Aorta (tissue), 5 donors: ENCODE measurements at regions not wholly inside any gene's neighbourhood (a gene's known extent, or its start where the extent isn't known, plus 50 kb on each side); places are given as distances from the start of the nearest gene placed in this dataset.
A peak's percentile ranks its signal among the peaks of the same experiment; 100 is the strongest.

Experiments
- ATAC-seq: fragments of 200-7000 bp; cut with Tn5 transposase; one replicate; pipeline ENCODE4 v1.9.1; 2022; ENCODE audit warnings: moderate library complexity; ENCODE audit not compliant: low FRiP score
- DNase-seq, 2 donors: peaks; one replicate each; pipeline ENCODE4 v3.0.0-alpha.2; 2020
- H3K27ac ChIP-seq, 2 donors: one replicate each; pipeline ENCODE4 v1.5.1; 2013; ENCODE audit warnings: low read length in 2 of 2, mild to moderate bottlenecking in 2 of 2, moderate library complexity in 2 of 2, control low read depth in 1 of 2, inconsistent platforms in 1 of 2, low read depth in 1 of 2
- H3K27me3 ChIP-seq, 2 donors: one replicate each; pipeline ENCODE4 v1.6.1; 2013; ENCODE audit warnings: control low read depth in 1 of 2, low read length in 1 of 2, mild to moderate bottlenecking in 1 of 2, moderate library complexity in 1 of 2; ENCODE audit not compliant: insufficient read depth in 2 of 2, control insufficient read depth in 1 of 2
- H3K36me3 ChIP-seq, 2 donors: one replicate each; pipeline ENCODE4 v1.6.1; 2013; ENCODE audit warnings: control low read depth in 1 of 2, low read length in 1 of 2, mild to moderate bottlenecking in 1 of 2; ENCODE audit not compliant: insufficient read depth in 2 of 2, control insufficient read depth in 1 of 2
- H3K4me1 ChIP-seq, 2 donors: one replicate each; pipeline ENCODE4 v1.6.1; 2013; ENCODE audit warnings: low read length in 2 of 2, control low read depth in 1 of 2, mild to moderate bottlenecking in 1 of 2, moderate library complexity in 1 of 2; ENCODE audit not compliant: insufficient read depth in 2 of 2, control insufficient read depth in 1 of 2
- H3K4me3 ChIP-seq, 2 donors: one replicate each; pipeline ENCODE4 v1.5.1; 2013; ENCODE audit warnings: low read length in 2 of 2, control low read depth in 1 of 2, mild to moderate bottlenecking in 1 of 2
- H3K9me3 ChIP-seq: one replicate; pipeline ENCODE4 v1.6.1; 2013; ENCODE audit warnings: mild to moderate bottlenecking, low read length; ENCODE audit not compliant: control insufficient read depth
- WGBS, 2 donors: extraction: QIAGEN DNeasy Blood & Tissue Kit; methylation state at CpG; one replicate each; pipeline ENCODE4 v1.1.7; 2013; 5-methylcytosine and 5-hydroxymethylcytosine counted together
- intact Hi-C, 2 donors: fragments of 100-400 bp; cut with DNase I; formaldehyde crosslinking; loops; one replicate each; pipeline versions ENCODE4 v1.14.2 to v1.15.0; 2022
- donor health status: healthy with polysubstance abuse.
- donor health status: Bipolar disorder and iron deficiency.
- donor health status: DM: no; HTN: no; CAD: no.
- donor health status: DM: no; HTN: no; CAD: no.
- donor health status: DM: yes; HTN: yes; CAD: no.

DNA sequence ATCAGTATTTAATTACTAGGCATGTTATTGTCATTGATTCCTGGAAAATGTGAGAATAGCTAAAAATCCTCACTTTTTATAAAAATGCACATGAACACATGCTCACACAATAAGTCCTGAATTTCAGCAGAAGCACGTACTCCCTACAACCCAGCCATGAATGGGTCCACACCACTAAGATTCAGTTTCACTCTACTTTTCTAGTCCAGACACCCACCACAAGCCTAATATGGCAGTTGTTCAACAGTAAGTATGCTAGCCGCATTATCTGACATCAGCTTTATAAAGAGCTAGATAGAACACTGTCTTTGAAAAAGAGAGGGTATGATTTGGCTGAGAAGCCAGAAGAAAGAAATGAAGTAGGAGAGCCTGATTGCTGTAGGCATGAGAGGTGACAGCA is 639.3 kb downstream of the BRINP1 start:
- DNase-seq (no peak), ATAC-seq (no peak)
- intact Hi-C loops: no loop called here
- no peaks in the 10 kb centered on the region for H3K36me3 ChIP-seq
- H3K4me1 ChIP-seq: no peaks in the 10 kb centered on the region
- no peaks in the 10 kb centered on the region for H3K9me3 ChIP-seq
- H3K27me3 ChIP-seq: no peaks in the 10 kb centered on the region
- H3K27ac ChIP-seq: no peak overlapping the region
- H3K4me3 ChIP-seq: no peak overlapping the region
- WGBS, 2 donors: 83 to 91% methylated on average over 2 of the region's 2 CpGs

GRCh38 chr9:118732998-118733397 is 636.2 kb downstream of the BRINP1 start:
- 43 to 88% methylated on average over 1 of the region's 1 CpG for WGBS, 2 donors
- no peaks in the 10 kb centered on the region for H3K27me3 ChIP-seq
- no peaks in the 10 kb centered on the region for H3K36me3 ChIP-seq
- ATAC-seq (no peak), DNase-seq (no peak)
- intact Hi-C loops: no loop called here
- peaks cover 7% of the 10 kb centered on the region for H3K9me3 ChIP-seq
- H3K4me3 ChIP-seq: no peak overlapping the region
- no peak overlapping the region for H3K27ac ChIP-seq
- H3K4me1 ChIP-seq: no peaks in the 10 kb centered on the region

GRCh38 chr9:118734696-118735095 is 634.5 kb downstream of the BRINP1 start:
- 58 to 65% methylated on average over 2 of the region's 2 CpGs for WGBS, 2 donors
- Histone ChIP-seq H3K9me3 (peaks cover 7% of the 10 kb centered on the region), H3K27ac (no peak overlapping the region), H3K4me1 (no peaks in the 10 kb centered on the region), H3K27me3 (no peaks in the 10 kb centered on the region), H3K4me3 (no peak overlapping the region), H3K36me3 (no peaks in the 10 kb centered on the region)
- ATAC-seq (no peak), DNase-seq (no peak)
- intact Hi-C loops: no loop called here

- Histone ChIP-seq H3K4me1 (no peaks in the 10 kb centered on the region), H3K27ac (no peak overlapping the region), H3K27me3 (no peaks in the 10 kb centered on the region), H3K4me3 (no peak overlapping the region), H3K9me3 (peaks cover 7% of the 10 kb centered on the region), H3K36me3 (no peaks in the 10 kb centered on the region)
- DNase-seq (no peak), ATAC-seq (no peak)
- intact Hi-C loops: no loop called here
These were observed 632.8 kb downstream of the BRINP1 start for GRCh38 chr9:118736406-118736805.

DNA sequence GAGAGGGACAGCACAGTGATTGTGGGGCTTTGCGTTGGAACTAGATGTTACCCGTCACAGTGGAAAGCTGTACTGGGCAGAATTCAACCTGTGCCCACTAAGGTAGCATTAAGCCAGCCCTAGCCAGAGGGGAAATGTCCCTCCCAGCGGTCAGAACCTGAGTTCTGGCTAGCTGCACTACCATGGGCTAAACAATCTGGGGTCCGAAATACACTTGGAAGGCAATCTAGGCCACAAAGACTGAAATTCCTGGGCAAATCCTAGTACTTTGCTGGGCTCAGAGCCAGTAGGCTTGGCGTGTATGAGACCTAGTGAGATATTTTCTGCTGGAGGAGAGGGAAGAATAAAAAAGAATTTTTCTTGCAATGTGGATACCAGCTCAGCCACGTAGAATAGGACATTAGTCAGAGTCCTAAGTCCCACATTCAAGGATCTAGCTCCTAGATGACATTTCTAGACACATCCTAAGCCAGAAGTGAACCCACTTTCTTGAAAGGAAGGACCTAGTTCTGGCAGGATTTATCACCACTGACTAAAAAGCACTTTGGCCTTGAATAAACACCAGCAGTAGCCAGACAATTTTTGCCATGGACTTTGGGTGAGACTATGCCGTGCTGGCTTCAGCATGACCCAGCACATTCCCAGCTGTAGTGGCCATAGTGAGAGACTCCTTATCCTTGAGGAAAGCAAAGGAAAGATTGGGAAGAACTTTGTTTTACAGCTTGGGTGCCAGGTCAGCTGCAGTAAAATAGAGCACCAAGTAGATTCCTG is 618.0 kb downstream of the BRINP1 start:
- intact Hi-C loops: no loop called here
- DNase-seq (no peak), ATAC-seq (no peak)
- H3K4me3 ChIP-seq: no peak overlapping the region
- H3K27me3 ChIP-seq: no peaks in the 10 kb centered on the region
- H3K4me1 ChIP-seq: no peaks in the 10 kb centered on the region
- H3K36me3 ChIP-seq: no peaks in the 10 kb centered on the region
- 47 to 51% methylated on average over 7 of the region's 7 CpGs for WGBS, 2 donors
- H3K9me3 ChIP-seq: peaks cover 5% of the 10 kb centered on the region
- H3K27ac ChIP-seq: no peak overlapping the region

GRCh38 chr9:118751848-118752223 is 617.4 kb downstream of the BRINP1 start:
- no peaks in the 10 kb centered on the region for H3K36me3 ChIP-seq
- DNase-seq (no peak), ATAC-seq (peak; percentile 52)
- peaks cover 5% of the 10 kb centered on the region for H3K9me3 ChIP-seq
- intact Hi-C loops: no loop called here
- H3K4me1 ChIP-seq: no peaks in the 10 kb centered on the region
- no peak overlapping the region for H3K4me3 ChIP-seq
- WGBS, 2 donors: 44 to 63% methylated on average over 3 of the region's 3 CpGs
- H3K27ac ChIP-seq: no peak overlapping the region
- no peaks in the 10 kb centered on the region for H3K27me3 ChIP-seq

GRCh38 chr9:118761016-118761790 is 608.0 kb downstream of the BRINP1 start:
- Histone ChIP-seq H3K27me3 (no peaks in the 10 kb centered on the region), H3K4me1 (no peaks in the 10 kb centered on the region), H3K4me3 (no peak overlapping the region), H3K27ac (no peak overlapping the region), H3K36me3 (no peaks in the 10 kb centered on the region), H3K9me3 (peaks cover 8% of the 10 kb centered on the region)
- ATAC-seq (no peak), DNase-seq (no peak)
- intact Hi-C loops: no loop called here
- WGBS, 2 donors: 67 to 72% methylated on average over 4 of the region's 4 CpGs

- no peaks in the 10 kb centered on the region for H3K4me1 ChIP-seq
- H3K9me3 ChIP-seq: peaks cover 2% of the 10 kb centered on the region
- no peak for DNase-seq
- no peak overlapping the region for H3K27ac ChIP-seq
- H3K27me3 ChIP-seq: no peaks in the 10 kb centered on the region
- intact Hi-C loops: no loop called here
- no peak for ATAC-seq
- 78 to 82% methylated on average over 5 of the region's 5 CpGs for WGBS, 2 donors
- no peak overlapping the region for H3K4me3 ChIP-seq
- H3K36me3 ChIP-seq: no peaks in the 10 kb centered on the region
These were observed 601.7 kb downstream of the BRINP1 start for GRCh38 chr9:118767571-118767970.
